ENCODE measurements at regions not wholly inside any gene's neighbourhood (a gene's known extent, or its start where the extent isn't known, plus 50 kb on each side); places are given as distances from the start of the nearest gene placed in this dataset.

- in situ Hi-C loops (cut with MboI; ENCODE audit: low sequenced_read_pairs, unreplicated experiment), result no loop called here
- no peak for TF ChIP-seq CTCF (IDR thresholded peaks at IDR 0.05; ENCODE audit: borderline replicate concordance, control extremely low read depth, extremely low read depth, insufficient read depth, missing control alignments)
- no peak for DNase-seq (ENCODE audit: low spot score)
These were observed 386.6 kb downstream of the SEC14L1 start for GRCh38 chr17:77527409-77527808.

- TF ChIP-seq CTCF (IDR thresholded peaks at IDR 0.05; ENCODE audit: borderline replicate concordance, control extremely low read depth, extremely low read depth, insufficient read depth, missing control alignments), result no peak
- in situ Hi-C loops (cut with MboI; ENCODE audit: low sequenced_read_pairs, unreplicated experiment), result no loop called here
- no peak for DNase-seq (ENCODE audit: low spot score)
These were observed 387.2 kb downstream of the SEC14L1 start for GRCh38 chr17:77527836-77528505.

GRCh38 chr17:77528516-77529327 is 388.0 kb downstream of the SEC14L1 start:
- in situ Hi-C loops (cut with MboI; ENCODE audit: low sequenced_read_pairs, unreplicated experiment), result no loop called here
- DNase-seq (ENCODE audit: low spot score), result no peak
- TF ChIP-seq CTCF (IDR thresholded peaks at IDR 0.05; ENCODE audit: borderline replicate concordance, control extremely low read depth, extremely low read depth, insufficient read depth, missing control alignments), result no peak

GRCh38 chr17:77529328-77529650 is 388.5 kb downstream of the SEC14L1 start:
- in situ Hi-C loops (cut with MboI; ENCODE audit: low sequenced_read_pairs, unreplicated experiment), result no loop called here
- no peak for TF ChIP-seq CTCF (IDR thresholded peaks at IDR 0.05; ENCODE audit: borderline replicate concordance, control extremely low read depth, extremely low read depth, insufficient read depth, missing control alignments)

GRCh38 chr17:77530591-77530990 is 389.8 kb downstream of the SEC14L1 start:
- in situ Hi-C loops (cut with MboI; ENCODE audit: low sequenced_read_pairs, unreplicated experiment), result no loop called here
- no peak for TF ChIP-seq CTCF (IDR thresholded peaks at IDR 0.05; ENCODE audit: borderline replicate concordance, control extremely low read depth, extremely low read depth, insufficient read depth, missing control alignments)
- DNase-seq (ENCODE audit: low spot score), result no peak

More at GRCh38 chr17:77529328-77529650, 388.5 kb downstream of the SEC14L1 start:
- DNase-seq (ENCODE audit: low spot score), result no peak

- DNase-seq (ENCODE audit: low spot score), result no peak
- in situ Hi-C loops (cut with MboI; ENCODE audit: low sequenced_read_pairs, unreplicated experiment), result no loop called here
- TF ChIP-seq CTCF (IDR thresholded peaks at IDR 0.05; ENCODE audit: borderline replicate concordance, control extremely low read depth, extremely low read depth, insufficient read depth, missing control alignments), result no peak
These were observed 390.2 kb downstream of the SEC14L1 start for GRCh38 chr17:77531002-77531401.
